Esophagus muscularis mucosa (tissue), 3 donors: ENCODE measurements at regions not wholly inside any gene's neighbourhood (a gene's known extent, or its start where the extent isn't known, plus 50 kb on each side); places are given as distances from the start of the nearest gene placed in this dataset.

Experiments
- EP300 ChIP-seq: sonication (generic); formaldehyde crosslinking; IDR thresholded peaks from one replicate; pipeline ENCODE4 v1.6.1; 2017; ENCODE audit warnings: antibody characterized with exemption
- TF ChIP-seq, protein P1 (sequence below), 3 experiments: fragments of 200-600 bp in 2 of 3; fragments of 450-650 bp in 1 of 3; sonication (generic) in 2 of 3; IDR thresholded peaks; one replicate each; pipeline ENCODE4 v1.5.1; 2017 to 2019; ENCODE audit warnings: antibody characterized with exemption in 3 of 3, mild to moderate bottlenecking in 2 of 3, moderate library complexity in 1 of 3

DNA sequence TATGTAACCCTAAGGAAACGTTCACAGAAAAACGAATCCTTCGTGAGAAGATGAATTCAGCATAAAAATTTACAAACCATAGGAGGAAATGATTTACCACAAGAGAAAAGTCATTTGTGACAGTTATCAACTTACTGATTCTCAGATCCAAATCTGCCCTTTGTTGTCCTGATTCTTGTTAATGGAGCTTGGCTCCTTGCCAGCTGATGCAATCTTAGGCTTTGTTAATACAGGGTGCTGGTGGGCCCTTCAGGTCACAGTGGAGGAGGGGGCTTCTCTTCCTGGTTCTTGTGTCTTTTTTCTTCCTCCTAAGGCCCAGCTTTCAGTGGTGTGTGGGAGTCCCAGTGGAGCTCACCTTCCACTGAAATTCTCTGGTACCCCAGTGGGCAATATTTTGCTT, 108.4 kb upstream of the MAP3K7 start:
- no peak for TF ChIP-seq EP300
- TF ChIP-seq, protein P1, sequence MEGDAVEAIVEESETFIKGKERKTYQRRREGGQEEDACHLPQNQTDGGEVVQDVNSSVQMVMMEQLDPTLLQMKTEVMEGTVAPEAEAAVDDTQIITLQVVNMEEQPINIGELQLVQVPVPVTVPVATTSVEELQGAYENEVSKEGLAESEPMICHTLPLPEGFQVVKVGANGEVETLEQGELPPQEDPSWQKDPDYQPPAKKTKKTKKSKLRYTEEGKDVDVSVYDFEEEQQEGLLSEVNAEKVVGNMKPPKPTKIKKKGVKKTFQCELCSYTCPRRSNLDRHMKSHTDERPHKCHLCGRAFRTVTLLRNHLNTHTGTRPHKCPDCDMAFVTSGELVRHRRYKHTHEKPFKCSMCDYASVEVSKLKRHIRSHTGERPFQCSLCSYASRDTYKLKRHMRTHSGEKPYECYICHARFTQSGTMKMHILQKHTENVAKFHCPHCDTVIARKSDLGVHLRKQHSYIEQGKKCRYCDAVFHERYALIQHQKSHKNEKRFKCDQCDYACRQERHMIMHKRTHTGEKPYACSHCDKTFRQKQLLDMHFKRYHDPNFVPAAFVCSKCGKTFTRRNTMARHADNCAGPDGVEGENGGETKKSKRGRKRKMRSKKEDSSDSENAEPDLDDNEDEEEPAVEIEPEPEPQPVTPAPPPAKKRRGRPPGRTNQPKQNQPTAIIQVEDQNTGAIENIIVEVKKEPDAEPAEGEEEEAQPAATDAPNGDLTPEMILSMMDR (IDR thresholded peaks at IDR 0.05), result no peak
